Nephron progenitor cell (in vitro differentiated cells): ENCODE measurements at regions not wholly inside any gene's neighbourhood (a gene's known extent, or its start where the extent isn't known, plus 50 kb on each side); places are given as distances from the start of the nearest gene placed in this dataset.
"Not testable (repeated sequence)": the region's sequence is repeated elsewhere in the genome, so short reads cannot be mapped to it uniquely, and the experiment has no call there.

Experiments
- DNase-seq: peaks from one replicate; pipeline ENCODE4 v3.0.0; 2021
- H3K27ac Mint-ChIP-seq: 2 replicates; pipeline ENCODE4 v1.8.0; 2021; ENCODE audit warnings: mild to moderate bottlenecking, moderate library complexity, mixed read lengths
- H3K27me3 Mint-ChIP-seq: 2 replicates; pipeline ENCODE4 v1.8.0; 2021; ENCODE audit warnings: mild to moderate bottlenecking, low read depth, mixed read lengths; ENCODE audit not compliant: poor library complexity
- H3K36me3 Mint-ChIP-seq: 2 replicates; pipeline ENCODE4 v1.8.0; 2021; ENCODE audit warnings: low read depth, mixed read lengths
- H3K4me1 Mint-ChIP-seq: 2 replicates; pipeline ENCODE4 v1.8.0; 2021; ENCODE audit warnings: mixed read lengths
- H3K4me3 Mint-ChIP-seq: 2 replicates; pipeline ENCODE4 v1.8.0; 2021; ENCODE audit warnings: mild to moderate bottlenecking, moderate library complexity, mixed read lengths
- H3K9me3 Mint-ChIP-seq: 2 replicates; pipeline ENCODE4 v1.8.0; 2021; ENCODE audit warnings: mild to moderate bottlenecking, moderate library complexity, mixed read lengths
- TF ChIP-seq, protein P1 (sequence below): fragments of 200-600 bp; sonication (generic); IDR thresholded peaks from 2 replicates; pipeline ENCODE4 v1.5.0; 2021; ENCODE audit warnings: antibody characterized with exemption

DNA sequence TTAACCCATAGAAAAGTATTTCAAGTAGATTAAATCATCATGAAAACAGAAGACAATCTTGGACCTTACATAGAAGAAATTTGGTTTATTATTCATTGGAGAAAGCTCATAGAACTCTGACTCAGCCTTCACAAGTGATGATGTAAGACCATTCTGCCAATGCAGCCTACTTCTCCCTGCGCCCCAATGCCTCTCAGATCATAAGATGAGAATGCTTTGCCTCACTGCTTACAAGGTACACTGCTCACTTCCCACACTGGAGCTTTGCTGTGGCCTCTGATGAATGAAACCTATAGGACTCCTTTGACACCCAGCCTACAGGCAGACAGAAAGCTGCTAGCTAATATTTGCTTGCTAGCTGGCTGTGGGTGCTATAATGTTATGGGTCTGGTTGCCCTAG, 569.4 kb upstream of the STEAP1 start:
- H3K27me3 Mint-ChIP-seq, result no peaks in the 10 kb centered on the region
- no peaks in the 10 kb centered on the region for H3K4me1 Mint-ChIP-seq
- no peak overlapping the region for H3K27ac Mint-ChIP-seq
- H3K36me3 Mint-ChIP-seq, result no peaks in the 10 kb centered on the region
- no peak for DNase-seq
- TF ChIP-seq, protein P1, sequence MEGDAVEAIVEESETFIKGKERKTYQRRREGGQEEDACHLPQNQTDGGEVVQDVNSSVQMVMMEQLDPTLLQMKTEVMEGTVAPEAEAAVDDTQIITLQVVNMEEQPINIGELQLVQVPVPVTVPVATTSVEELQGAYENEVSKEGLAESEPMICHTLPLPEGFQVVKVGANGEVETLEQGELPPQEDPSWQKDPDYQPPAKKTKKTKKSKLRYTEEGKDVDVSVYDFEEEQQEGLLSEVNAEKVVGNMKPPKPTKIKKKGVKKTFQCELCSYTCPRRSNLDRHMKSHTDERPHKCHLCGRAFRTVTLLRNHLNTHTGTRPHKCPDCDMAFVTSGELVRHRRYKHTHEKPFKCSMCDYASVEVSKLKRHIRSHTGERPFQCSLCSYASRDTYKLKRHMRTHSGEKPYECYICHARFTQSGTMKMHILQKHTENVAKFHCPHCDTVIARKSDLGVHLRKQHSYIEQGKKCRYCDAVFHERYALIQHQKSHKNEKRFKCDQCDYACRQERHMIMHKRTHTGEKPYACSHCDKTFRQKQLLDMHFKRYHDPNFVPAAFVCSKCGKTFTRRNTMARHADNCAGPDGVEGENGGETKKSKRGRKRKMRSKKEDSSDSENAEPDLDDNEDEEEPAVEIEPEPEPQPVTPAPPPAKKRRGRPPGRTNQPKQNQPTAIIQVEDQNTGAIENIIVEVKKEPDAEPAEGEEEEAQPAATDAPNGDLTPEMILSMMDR, result no peak
- H3K4me3 Mint-ChIP-seq, result no peak overlapping the region
- H3K9me3 Mint-ChIP-seq, result peaks cover 26% of the 10 kb centered on the region

DNA sequence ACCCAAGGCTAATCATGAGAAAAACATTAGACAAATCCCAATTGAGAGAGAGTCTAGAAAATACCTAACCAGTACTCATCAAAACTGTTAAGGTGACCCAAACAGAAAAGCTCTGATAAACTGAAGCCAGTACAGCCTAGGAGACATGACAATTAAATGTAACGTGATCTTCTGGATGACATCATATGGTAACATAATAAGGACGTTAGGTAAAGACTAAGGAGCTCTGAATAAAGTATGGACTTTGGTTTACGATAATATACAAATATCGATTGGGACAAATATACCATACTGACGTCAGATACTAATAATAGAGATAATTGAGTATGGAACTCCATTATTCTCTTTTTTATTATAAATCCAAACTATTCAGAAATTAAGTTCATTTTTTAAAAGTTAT, 561.1 kb upstream of the STEAP1 start:
- Mint-ChIP-seq H3K36me3 (no peaks in the 10 kb centered on the region), H3K27me3 (no peaks in the 10 kb centered on the region), H3K4me1 (no peaks in the 10 kb centered on the region), H3K27ac (no peak overlapping the region), H3K4me3 (no peak overlapping the region), H3K9me3 (no peaks in the 10 kb centered on the region)
- no peak for DNase-seq
- TF ChIP-seq, protein P1, result no peak

DNA sequence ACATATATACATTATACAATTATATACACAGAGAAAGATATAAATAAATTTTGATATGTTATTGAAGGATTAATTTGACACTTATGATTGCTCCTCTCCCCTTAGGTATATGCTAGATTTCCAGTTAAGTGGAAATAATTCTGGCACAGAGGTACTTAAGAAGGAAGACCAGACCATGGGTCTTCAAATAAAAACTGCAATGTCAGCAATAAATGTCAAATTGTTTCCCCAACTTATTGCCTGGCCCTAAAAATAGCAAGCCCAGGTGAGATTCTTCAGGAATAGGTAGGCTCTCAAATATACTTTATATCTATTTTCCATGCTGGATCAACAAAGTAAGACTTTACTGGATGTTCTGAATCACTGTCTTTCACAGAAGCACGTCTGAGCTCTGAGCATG, 551.3 kb upstream of the STEAP1 start:
- TF ChIP-seq, protein P1, result no peak
- Mint-ChIP-seq H3K9me3 (peaks cover 28% of the 10 kb centered on the region), H3K4me1 (no peaks in the 10 kb centered on the region), H3K4me3 (no peak overlapping the region), H3K27me3 (no peaks in the 10 kb centered on the region), H3K36me3 (no peaks in the 10 kb centered on the region), H3K27ac (no peak overlapping the region)
- DNase-seq, result no peak

DNA sequence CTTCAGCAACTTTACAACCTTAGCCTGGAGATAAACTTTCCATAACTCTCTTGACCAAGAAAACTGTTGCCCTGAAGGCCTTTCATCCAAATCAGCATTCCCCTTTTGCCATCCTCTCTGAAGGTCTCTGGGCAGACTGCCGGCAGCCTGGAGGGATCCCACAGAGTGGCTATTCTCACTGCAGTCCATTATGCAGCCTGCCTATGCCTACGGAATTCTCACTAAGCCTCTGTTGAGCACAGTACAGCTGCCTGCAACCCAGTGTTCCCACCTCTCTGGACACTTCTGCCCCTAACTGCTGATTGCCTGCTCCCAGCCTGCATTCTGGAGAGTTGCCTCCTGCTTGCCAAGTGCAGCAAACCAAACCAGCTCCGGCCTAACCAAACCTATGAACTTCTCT, 548.9 kb upstream of the STEAP1 start:
- Mint-ChIP-seq H3K36me3 (no peaks in the 10 kb centered on the region), H3K27me3 (peaks cover 4% of the 10 kb centered on the region), H3K9me3 (peaks cover 18% of the 10 kb centered on the region), H3K4me3 (no peak overlapping the region), H3K4me1 (no peaks in the 10 kb centered on the region), H3K27ac (no peak overlapping the region)
- TF ChIP-seq, protein P1, result no peak
- no peak for DNase-seq

DNA sequence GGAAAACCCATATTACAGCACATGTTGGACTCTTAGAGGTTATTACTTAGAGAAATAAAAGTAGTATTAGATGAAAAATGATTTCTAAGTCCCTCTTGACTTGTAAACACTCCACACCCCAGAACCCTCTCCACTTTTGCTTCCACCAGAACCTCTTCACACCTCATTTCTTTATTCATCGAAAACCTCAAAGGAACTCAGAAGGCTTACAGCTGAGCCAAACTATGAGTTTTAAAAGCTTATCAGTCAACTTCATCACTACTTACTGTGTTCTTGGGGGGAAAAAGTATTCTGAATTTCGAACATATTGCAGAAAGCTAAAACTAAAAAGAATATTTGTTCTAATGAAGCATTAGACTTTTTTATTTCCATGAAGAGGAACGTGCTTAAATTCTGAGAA, 547.8 kb upstream of the STEAP1 start:
- DNase-seq, result no peak
- H3K4me3 Mint-ChIP-seq, result no peak overlapping the region
- peaks cover 8% of the 10 kb centered on the region for H3K9me3 Mint-ChIP-seq
- H3K36me3 Mint-ChIP-seq, result no peaks in the 10 kb centered on the region
- TF ChIP-seq, protein P1, result no peak
- no peaks in the 10 kb centered on the region for H3K4me1 Mint-ChIP-seq
- H3K27me3 Mint-ChIP-seq, result peaks cover 4% of the 10 kb centered on the region
- no peak overlapping the region for H3K27ac Mint-ChIP-seq

DNA sequence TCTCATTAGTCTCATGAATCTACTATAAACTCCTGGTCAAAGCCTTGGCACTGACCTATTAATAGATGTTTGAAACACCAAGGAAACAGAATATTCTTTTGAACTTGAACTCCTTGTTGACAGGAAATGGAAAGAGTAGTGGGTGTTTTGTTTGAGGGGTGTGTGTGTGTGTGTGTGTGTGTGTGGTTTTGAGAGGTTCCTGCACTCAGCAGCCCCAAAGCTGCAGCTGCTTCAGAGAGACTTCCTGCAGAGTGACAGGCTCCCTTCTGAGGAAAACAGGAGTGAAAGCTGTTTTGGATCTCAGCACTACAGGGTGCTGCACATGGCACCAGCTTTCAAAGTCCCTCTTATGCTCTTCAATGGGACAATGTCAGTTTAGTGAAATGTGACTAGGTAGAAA, 546.5 kb upstream of the STEAP1 start:
- no peaks in the 10 kb centered on the region for H3K9me3 Mint-ChIP-seq
- DNase-seq, result no peak
- H3K4me1 Mint-ChIP-seq, result no peaks in the 10 kb centered on the region
- no peak overlapping the region for H3K27ac Mint-ChIP-seq
- TF ChIP-seq, protein P1, result no peak
- no peaks in the 10 kb centered on the region for H3K36me3 Mint-ChIP-seq
- H3K27me3 Mint-ChIP-seq, result peaks cover 4% of the 10 kb centered on the region
- no peak overlapping the region for H3K4me3 Mint-ChIP-seq

DNA sequence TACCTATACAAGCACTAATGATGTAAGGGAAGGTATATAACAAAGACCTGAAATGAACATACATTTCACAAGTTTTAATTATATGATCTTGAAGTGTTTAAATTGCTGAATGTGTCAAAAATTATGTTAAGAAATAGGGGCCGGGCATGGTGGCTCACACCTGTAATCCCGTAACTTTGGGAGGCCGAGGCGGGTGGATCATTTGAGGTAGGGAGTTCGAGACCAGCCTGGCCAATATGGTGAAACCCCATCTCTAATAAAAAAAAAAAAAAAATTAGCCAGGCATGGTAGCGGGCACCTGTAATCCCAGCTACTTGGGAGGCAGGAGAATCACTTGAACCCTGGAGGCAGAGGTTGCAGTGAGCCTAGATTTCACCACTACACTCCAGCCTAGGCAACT, 537.4 kb upstream of the STEAP1 start:
- not testable (repeated sequence) for H3K36me3 Mint-ChIP-seq, H3K27ac Mint-ChIP-seq, H3K4me3 Mint-ChIP-seq, H3K9me3 Mint-ChIP-seq, DNase-seq, H3K27me3 Mint-ChIP-seq, H3K4me1 Mint-ChIP-seq
